Lower leg skin (tissue), 3 donors: ENCODE measurements at regions not wholly inside any gene's neighbourhood (a gene's known extent, or its start where the extent isn't known, plus 50 kb on each side); places are given as distances from the start of the nearest gene placed in this dataset.

ENCODE experiments used
- POLR2A ChIP-seq, 2 donors: fragments of 450-650 bp; IDR thresholded peaks; one replicate each; pipeline ENCODE4 v1.6.1; 2016 to 2017; ENCODE audit warnings: antibody characterized with exemption in 2 of 2, mild to moderate bottlenecking in 1 of 2, moderate library complexity in 1 of 2
- TF ChIP-seq, protein P1 (sequence below), 3 donors: fragments of 450-650 bp; IDR thresholded peaks; one replicate each; pipeline ENCODE4 v1.5.1; 2016; ENCODE audit warnings: antibody characterized with exemption in 3 of 3, mild to moderate bottlenecking in 3 of 3, moderate library complexity in 2 of 3

- TF ChIP-seq POLR2A (IDR thresholded peaks at IDR 0.05): no peak
- TF ChIP-seq, protein P1, sequence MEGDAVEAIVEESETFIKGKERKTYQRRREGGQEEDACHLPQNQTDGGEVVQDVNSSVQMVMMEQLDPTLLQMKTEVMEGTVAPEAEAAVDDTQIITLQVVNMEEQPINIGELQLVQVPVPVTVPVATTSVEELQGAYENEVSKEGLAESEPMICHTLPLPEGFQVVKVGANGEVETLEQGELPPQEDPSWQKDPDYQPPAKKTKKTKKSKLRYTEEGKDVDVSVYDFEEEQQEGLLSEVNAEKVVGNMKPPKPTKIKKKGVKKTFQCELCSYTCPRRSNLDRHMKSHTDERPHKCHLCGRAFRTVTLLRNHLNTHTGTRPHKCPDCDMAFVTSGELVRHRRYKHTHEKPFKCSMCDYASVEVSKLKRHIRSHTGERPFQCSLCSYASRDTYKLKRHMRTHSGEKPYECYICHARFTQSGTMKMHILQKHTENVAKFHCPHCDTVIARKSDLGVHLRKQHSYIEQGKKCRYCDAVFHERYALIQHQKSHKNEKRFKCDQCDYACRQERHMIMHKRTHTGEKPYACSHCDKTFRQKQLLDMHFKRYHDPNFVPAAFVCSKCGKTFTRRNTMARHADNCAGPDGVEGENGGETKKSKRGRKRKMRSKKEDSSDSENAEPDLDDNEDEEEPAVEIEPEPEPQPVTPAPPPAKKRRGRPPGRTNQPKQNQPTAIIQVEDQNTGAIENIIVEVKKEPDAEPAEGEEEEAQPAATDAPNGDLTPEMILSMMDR (IDR thresholded peaks at IDR 0.05): no peak
Measured at GRCh38 chr7:130974794-130975193, 240.8 kb upstream of the KLF14 start.
